Left renal cortex interstitium (tissue), 4 donors: ENCODE measurements at regions not wholly inside any gene's neighbourhood (a gene's known extent, or its start where the extent isn't known, plus 50 kb on each side); places are given as distances from the start of the nearest gene placed in this dataset.

Experiments used
- DNase-seq, 4 donors: peaks; one replicate each; pipeline ENCODE4 v3.0.0-alpha.2; 2013; ENCODE audit warnings: low read depth in 4 of 4, low spot score in 2 of 4, missing footprints in 1 of 4

DNA sequence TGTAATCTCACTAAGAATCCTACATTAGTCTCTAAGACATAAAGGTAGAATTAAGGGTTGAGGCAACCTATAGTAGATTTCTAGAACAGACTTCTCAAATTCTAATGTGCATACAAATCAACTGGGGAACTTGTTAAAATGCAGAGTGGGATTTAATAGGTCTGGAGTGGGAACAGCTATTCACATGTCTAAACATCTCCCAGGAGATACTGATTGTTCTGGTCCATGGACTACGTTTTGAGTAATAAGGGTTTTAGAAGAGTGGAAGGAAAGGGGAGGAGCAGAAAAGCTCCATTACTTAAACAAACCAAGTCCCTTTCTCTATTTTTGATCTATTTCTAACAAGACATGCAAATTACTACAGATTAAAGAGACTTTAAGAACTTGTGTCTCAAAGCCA lies 524.8 kb downstream of the TUSC7 start:
- DNase-seq, result no peak

- DNase-seq, result no peak
Measured at GRCh38 chr3:117235304-117235703, 525.7 kb downstream of the TUSC7 start.

GRCh38 chr3:117238806-117239205 lies 529.2 kb downstream of the TUSC7 start:
- no peak for DNase-seq

GRCh38 chr3:117243657-117244056 lies 534.1 kb downstream of the TUSC7 start:
- DNase-seq, result no peak

DNA sequence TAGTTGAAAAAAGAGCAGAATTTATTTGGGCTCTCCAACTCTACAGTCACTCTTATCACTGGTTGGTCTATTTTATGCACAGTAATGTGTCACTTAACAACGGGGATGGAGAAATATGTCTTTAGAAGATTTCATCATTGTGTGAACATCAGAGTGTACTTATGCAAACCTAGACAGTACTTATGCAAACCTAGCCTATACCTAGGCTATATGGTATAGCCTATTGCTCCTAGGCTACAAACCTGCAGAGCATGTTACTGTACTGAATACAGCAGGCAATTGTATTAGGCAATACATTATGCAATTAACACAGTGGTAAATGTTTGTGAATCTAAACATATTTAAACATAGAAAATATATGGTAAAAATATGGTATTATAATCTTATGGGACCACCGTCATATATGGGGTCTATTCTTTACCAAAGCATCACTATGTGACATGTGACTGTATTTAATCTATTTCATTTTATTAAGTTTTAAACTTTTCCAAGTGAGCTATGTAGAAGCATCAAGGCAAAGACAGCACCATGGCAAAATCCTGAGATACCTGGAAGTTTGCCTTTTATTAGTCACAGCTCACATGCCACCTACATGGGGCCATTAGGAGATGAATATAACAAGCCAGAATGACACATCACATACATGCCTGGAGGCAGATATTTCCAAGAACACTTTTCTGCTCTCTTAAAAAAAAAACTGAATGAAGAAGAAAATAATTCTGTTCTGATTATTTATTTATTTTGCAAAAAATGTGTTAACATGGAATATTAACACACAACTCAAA lies 537.4 kb downstream of the TUSC7 start:
- DNase-seq, result no peak

DNA sequence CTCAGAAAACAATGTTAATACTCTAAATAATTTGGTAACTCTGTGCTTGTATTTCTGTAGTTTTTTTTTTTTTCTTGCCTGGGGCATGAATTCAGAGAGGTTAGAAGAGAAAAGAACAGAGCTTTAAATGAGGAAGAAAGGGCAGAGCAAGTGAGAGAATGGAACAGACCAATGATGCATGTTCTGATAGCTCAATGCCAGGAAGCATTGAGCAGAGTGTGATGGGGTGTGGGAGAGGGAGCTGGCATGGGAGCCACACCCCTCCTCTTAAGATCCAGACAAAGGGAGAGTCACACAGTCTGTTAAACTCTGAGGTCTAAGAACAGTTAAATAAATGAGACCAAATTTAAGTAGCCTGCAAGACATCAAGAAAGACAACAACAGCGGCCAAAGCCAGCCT lies 538.6 kb downstream of the TUSC7 start:
- no peak for DNase-seq

GRCh38 chr3:117252208-117252607 lies 542.6 kb downstream of the TUSC7 start:
- no peak for DNase-seq

- no peak for DNase-seq
Measured at GRCh38 chr3:117252651-117253050, 543.1 kb downstream of the TUSC7 start.

DNA sequence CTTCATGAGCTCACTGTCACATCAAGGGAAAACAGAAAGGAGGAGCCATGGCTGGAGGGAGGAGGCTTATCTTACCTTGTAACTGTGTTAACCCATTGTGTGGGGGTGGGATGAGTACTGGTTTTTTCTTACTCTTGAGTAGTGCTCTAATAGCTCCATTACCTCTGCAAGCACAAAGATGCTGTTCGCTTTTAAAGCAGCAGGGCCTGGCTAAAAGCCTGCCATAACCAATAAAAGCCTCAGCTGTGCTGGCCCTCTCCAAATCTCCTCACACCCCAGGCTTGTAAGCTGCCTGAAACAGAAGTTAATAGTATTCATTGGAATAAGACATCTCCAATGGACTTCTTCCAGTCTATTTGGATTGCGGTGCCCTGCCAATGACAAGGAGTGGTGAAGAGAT lies 544.1 kb downstream of the TUSC7 start:
- DNase-seq, result no peak

DNA sequence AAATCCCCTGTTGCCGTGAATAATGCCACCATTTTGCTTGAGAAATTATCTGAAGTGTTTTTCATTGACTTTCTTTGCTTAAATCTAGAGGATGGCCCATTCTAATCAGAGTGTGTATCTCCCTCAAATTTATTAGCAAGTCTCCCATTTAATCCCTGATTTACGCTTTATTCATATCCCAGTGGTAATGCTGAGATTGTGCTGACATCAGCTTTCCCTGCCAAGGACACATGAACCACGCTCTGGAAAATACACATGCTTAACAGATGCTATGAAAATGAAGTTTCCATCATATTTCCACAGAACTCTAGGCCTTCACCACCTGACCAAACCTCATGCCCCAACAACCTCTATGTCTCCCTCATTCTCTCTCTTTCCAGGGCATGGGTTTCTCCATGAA lies 545.4 kb downstream of the TUSC7 start:
- no peak for DNase-seq

- DNase-seq, result no peak
Measured at GRCh38 chr3:117255736-117256135, 546.2 kb downstream of the TUSC7 start.

- no peak for DNase-seq
Measured at GRCh38 chr3:117261983-117262421, 552.4 kb downstream of the TUSC7 start.

DNA sequence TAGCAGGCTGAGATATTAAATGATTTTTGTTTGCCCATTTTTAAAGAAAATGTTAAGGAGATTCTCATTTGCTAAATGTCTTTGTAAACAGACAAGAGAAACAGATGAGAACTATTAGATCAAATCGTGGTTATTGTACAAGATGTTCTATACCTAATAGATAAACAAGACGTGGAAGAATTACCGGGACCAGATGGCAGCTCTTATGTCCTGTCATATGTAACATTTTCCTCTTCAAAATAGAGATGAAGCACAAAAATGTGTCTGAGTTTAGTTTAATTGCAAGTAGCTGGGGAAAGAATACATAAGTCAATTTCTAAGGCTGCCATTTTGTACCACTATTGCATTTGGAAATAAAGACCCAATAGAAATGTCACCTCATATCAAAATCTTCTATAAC lies 553.7 kb downstream of the TUSC7 start:
- no peak for DNase-seq

- DNase-seq, result no peak
Measured at GRCh38 chr3:117263745-117264144, 554.2 kb downstream of the TUSC7 start.

- DNase-seq, result no peak
Measured at GRCh38 chr3:117264204-117264994, 554.8 kb downstream of the TUSC7 start.

DNA sequence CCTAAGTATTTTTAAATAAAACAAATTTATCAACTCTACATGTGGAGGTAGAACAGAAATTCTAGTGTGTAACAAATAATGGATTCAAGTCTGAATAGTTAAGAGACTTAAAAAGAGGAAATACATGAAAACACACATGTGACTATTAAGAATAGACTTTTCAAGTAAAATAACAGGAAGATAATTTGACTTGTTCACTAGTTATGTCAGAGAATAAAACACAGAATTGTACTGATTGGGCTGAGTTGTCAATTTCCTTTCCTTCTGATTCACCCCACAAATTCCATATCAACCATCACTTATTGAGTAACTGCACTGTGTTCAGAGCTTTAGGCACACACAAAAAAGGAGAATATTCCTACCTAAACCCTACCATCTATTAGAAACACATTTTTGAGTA lies 557.2 kb downstream of the TUSC7 start:
- no peak for DNase-seq

DNA sequence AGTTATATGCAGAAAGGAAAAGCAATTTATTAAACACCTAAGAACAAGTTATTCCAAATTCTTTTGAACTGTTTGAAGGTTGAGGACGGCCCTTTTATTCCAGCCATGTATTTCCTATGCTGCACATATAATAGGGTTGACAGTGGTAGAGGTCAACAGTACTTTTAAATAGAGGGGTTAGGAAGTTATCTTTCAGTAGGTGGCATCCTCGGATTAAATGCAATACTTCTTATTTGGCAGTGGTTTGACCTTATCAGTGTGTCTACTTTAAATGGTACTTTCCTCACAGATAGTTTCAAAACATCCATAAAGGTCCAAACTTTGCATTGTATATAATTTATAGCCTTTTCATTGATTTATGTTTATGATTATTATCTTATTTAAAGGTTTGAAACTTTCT lies 558.7 kb downstream of the TUSC7 start:
- no peak for DNase-seq

- no peak for DNase-seq
Measured at GRCh38 chr3:117272274-117272673, 562.7 kb downstream of the TUSC7 start.

- no peak for DNase-seq
Measured at GRCh38 chr3:117272876-117273523, 563.4 kb downstream of the TUSC7 start.

DNA sequence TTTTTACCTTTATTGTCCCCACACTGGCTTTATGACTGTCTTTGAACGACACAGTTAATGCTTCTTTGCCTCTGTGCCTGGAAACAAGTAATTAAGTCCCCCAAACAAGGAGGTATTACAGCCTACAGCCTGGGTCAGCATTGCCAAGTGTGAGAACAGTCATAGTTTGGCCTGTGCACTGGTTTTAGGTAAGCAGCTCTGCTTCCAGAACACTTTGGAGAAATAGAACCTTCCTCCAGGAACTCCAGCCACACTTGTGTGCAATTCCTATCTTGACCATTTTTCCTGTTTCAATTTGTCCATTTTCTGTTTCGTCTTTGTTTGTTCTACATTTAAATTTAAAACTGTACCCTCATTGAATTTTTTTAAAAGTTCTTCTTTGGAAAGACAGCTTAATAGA lies 568.2 kb downstream of the TUSC7 start:
- no peak for DNase-seq

- DNase-seq, result no peak
Measured at GRCh38 chr3:117278424-117279190, 569.0 kb downstream of the TUSC7 start.
